DMS79 treated with DMSO at 0.1 percent for 48 hours (cell line): ENCODE measurements at regions not wholly inside any gene's neighbourhood (a gene's known extent, or its start where the extent isn't known, plus 50 kb on each side); places are given as distances from the start of the nearest gene placed in this dataset.

Experiments used
- DNase-seq: peaks from one replicate; lab custom pipeline; 2025; lab: John Stamatoyannopoulos, UW

- DNase-seq: no peak
These were observed 111.9 kb upstream of the TARS1 start for GRCh38 chr5:33328818-33329217.

GRCh38 chr5:33329891-33330290, 110.9 kb upstream of the TARS1 start:
- no peak for DNase-seq

- DNase-seq: no peak
These were observed 110.3 kb upstream of the TARS1 start for GRCh38 chr5:33330426-33330825.

- no peak for DNase-seq
These were observed 109.8 kb upstream of the TARS1 start for GRCh38 chr5:33330992-33331391.

GRCh38 chr5:33332804-33333203, 108.0 kb upstream of the TARS1 start:
- DNase-seq: no peak

- DNase-seq: no peak
These were observed 105.9 kb upstream of the TARS1 start for GRCh38 chr5:33334829-33335228.

GRCh38 chr5:33336891-33337636, 103.7 kb upstream of the TARS1 start:
- no peak for DNase-seq

GRCh38 chr5:33337637-33337992, 103.2 kb upstream of the TARS1 start:
- DNase-seq: no peak

- no peak for DNase-seq
These were observed 102.2 kb upstream of the TARS1 start for GRCh38 chr5:33338336-33339110.

- DNase-seq: no peak
These were observed 101.4 kb upstream of the TARS1 start for GRCh38 chr5:33339413-33339812.

- no peak for DNase-seq
These were observed 100.6 kb upstream of the TARS1 start for GRCh38 chr5:33340195-33340594.

- DNase-seq: no peak
These were observed 99.4 kb upstream of the TARS1 start for GRCh38 chr5:33341351-33341750.

GRCh38 chr5:33343676-33344327, 97.0 kb upstream of the TARS1 start:
- no peak for DNase-seq

GRCh38 chr5:33346534-33346933, 94.2 kb upstream of the TARS1 start:
- DNase-seq: no peak

- no peak for DNase-seq
These were observed 79.0 kb upstream of the TARS1 start for GRCh38 chr5:33361781-33362180.

- no peak for DNase-seq
These were observed 77.8 kb upstream of the TARS1 start for GRCh38 chr5:33362915-33363314.

- no peak for DNase-seq
These were observed 77.2 kb upstream of the TARS1 start for GRCh38 chr5:33363537-33363936.

- no peak for DNase-seq
These were observed 76.4 kb upstream of the TARS1 start for GRCh38 chr5:33364406-33364805.

GRCh38 chr5:33367416-33367815, 73.3 kb upstream of the TARS1 start:
- DNase-seq: no peak

GRCh38 chr5:33369485-33370465, 71.0 kb upstream of the TARS1 start:
- DNase-seq: no peak

- no peak for DNase-seq
These were observed 70.3 kb upstream of the TARS1 start for GRCh38 chr5:33370466-33370859.

- DNase-seq: no peak
These were observed 69.1 kb upstream of the TARS1 start for GRCh38 chr5:33371660-33372059.
